Stimulated activated CD4-positive, alpha-beta T cell treated with anti-CD3 and anti-CD28 coated beads, TNF-alpha, amount 100 ng/mL, for 4 hours (primary cell): ENCODE measurements at regions not wholly inside any gene's neighbourhood (a gene's known extent, or its start where the extent isn't known, plus 50 kb on each side); places are given as distances from the start of the nearest gene placed in this dataset.
"Not testable (repeated sequence)": the region's sequence is repeated elsewhere in the genome, so short reads cannot be mapped to it uniquely, and the experiment has no call there.

ENCODE experiments used
- DNase-seq, 3 experiments: peaks; one replicate each; pipeline ENCODE4 v3.0.0-alpha.2; 2020; ENCODE audit warnings: low read depth in 3 of 3

DNA sequence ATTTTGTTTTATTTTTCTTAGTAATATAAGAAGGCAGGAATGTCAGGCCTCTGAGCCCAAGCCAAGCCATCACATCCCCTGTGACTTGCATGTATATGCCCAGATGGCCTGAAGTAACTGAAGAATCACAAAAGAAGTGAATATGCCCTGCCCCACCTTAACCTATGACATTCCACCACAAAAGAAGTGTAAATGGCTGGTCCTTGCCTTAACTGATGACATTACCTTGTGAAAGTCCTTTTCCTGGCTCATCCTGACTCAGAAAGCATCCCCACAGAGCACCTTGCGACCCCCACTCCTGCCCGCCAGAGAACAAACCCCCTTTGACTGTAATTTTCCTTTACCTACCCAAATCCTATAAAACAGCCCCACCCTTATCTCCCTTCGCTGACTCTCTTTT lies 406.2 kb upstream of the RORB start:
- not testable (repeated sequence) for DNase-seq

DNA sequence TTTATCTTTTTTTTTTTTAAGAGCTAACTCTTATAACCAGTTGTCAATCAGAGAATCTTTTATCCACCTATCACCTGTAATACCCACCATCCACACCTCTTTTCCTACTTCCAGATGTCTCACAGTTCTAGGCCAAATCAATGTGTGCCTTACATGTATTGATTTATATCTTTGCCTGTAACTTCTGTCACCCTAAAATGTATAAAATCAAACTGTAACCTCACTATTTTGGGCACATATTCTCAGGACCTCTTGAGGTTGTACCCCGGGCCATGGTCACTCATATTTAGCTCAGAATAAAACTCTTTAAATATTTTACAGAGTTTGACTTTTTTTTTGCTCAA lies 404.7 kb upstream of the RORB start:
- no peak for DNase-seq

- not testable (repeated sequence) for DNase-seq
These were observed 403.1 kb upstream of the RORB start for GRCh38 chr9:74094037-74094436.

GRCh38 chr9:74094766-74095165 lies 402.4 kb upstream of the RORB start:
- no peak for DNase-seq

DNA sequence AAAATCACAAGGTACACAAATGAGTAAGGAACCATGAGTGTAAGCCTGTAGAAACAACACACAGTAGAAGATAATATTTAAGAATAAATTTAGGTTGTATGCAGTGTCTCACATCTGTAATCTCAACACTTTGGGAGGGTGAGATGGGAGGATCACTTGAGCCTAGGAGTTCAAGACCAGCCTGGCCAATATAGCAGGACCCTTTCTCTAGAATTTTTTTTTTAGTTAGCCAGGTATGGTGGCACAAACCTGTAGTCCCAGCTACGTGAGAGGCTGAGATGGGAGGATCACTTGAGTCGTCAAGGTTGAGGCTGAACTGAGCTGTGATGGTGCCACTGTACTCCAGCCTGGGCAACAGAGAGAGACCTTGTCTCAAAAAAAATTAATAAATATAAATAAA lies 401.2 kb upstream of the RORB start:
- DNase-seq = no peak

DNA sequence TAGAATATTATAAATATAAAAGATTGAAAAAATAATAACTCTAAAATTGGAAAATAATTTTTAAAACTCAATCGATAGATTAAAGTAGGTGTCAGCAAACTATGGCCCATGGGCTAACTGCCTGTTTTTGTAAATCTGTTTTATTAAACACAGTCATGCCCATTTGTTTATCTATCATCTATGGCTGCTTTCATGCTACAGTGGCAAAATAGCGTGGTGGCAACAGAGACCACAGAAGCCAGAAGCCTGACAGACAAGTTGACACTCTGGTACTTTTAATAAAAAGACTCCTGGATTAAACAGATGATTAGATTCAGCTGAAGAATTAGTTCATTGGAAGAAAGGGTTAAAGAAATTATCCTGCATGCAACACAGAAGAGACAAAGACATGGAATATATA lies 400.7 kb upstream of the RORB start:
- no peak for DNase-seq

DNA sequence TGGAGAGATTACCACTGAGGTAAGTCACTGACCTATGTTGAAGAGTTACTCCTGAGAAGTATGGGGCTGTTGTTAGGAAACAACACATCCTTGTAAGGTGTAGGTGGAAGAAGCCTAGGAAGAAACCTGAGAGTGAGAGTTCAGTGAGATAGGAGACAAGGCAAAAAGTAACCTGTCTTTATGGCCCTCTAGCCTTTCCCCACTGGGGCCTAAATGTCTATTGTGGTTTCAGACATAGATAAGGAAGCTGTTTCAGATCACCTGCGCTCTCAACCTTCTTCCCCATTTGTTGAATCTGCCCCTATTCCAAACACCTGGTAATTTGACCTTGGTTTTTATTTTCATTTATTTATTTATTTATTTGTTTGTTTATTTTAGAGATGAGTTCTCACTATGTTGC lies 397.1 kb upstream of the RORB start:
- DNase-seq = no peak

DNA sequence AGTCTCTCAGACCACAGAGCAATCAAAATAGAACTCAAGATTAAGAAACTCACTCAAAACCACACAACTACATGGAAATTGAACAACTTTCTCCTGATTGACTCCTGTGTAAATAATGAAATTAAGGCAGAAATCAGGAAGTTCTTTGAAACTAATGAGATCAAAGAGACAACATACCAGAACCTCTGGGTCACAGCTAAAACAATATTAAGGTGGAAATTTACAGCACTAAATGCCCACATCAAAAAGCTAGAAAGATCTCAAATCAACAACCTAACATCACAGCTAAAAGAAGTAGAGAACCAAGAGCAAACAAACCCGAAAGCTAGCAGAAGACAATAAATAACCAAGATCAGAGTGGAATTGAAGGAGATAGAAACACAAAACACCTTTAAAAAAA lies 395.0 kb upstream of the RORB start:
- not testable (repeated sequence) for DNase-seq

GRCh38 chr9:74102702-74103101 lies 394.4 kb upstream of the RORB start:
- DNase-seq = no peak

DNA sequence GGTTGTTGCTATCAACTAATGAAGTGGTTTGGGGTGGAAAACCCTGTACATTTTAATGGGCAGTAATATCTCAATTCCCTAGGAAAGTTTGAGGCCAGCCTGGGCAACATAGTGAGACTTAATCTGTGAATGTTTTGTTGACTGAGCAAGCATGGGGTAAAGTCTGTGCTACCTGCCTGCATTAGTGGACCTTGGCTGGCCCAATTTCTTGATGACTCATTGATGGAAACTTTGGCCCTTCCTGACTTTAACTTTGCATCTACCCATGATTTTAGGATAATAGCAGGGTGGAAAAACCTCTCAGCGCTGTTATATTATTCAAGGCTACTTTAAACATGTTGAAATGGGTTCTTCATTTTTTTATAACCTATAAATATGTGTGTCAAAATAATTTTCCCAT lies 389.4 kb upstream of the RORB start:
- no peak for DNase-seq

DNA sequence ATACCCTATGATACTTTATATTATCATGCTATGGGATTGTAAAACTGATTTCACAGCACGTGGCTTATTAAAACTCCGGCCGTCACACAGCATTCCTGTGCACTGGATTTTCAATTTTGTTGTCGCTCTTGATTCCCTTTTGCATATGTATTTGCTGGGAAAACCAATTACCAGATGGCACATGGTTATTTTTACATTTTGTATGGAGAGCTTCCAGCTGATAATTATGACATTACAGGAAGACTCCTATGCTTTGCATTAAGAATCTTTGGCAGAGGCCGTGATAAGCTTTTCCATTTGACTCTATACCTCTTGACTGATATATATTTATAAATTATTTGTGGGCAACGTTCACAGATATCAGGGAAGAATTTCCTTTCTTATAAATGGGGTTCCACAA lies 381.2 kb upstream of the RORB start:
- no peak for DNase-seq

GRCh38 chr9:74117151-74117550 lies 380.0 kb upstream of the RORB start:
- no peak for DNase-seq

GRCh38 chr9:74117731-74118130 lies 379.4 kb upstream of the RORB start:
- DNase-seq = no peak

GRCh38 chr9:74120061-74120460 lies 377.1 kb upstream of the RORB start:
- no peak for DNase-seq

DNA sequence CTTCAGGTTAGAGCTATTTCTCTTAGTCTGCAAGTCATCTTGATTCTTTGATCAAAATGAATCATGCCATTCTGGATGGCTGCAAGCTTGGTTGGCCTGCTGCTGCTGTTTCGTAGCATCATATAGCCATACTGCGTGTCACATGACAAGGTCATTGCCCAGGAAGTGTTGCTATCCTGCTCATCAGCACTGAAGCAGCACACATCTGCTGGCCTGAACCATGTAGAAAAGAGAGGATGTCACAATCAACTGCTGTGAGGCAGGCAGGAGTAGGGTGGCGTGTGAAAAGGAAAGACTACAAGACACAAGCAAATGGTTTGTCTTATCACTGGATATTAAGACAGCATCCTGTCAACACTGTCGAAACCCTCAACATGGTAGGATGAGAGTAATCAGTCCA lies 376.7 kb upstream of the RORB start:
- DNase-seq = no peak

- no peak for DNase-seq
These were observed 374.9 kb upstream of the RORB start for GRCh38 chr9:74122216-74122615.

DNA sequence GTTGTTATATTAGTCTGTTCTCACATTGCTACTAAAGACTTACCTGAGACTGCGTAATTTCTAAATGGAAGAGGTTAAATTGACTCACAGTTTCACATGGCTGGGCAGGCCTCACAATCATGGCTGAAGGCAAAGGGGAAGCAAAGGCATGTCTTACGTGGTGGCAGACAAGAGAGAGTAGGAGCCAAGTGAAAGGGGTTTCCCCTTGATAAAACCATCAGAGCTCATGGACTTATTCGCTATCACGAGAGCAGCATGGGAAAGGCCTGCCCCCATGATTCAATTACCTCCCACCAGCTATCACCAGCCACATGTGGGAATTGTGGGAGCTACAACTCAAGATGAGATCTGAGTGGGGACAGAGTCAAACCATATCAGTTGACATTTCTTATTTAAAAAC lies 374.5 kb upstream of the RORB start:
- no peak for DNase-seq

- no peak for DNase-seq
These were observed 371.2 kb upstream of the RORB start for GRCh38 chr9:74125941-74126340.

- no peak for DNase-seq
These were observed 364.1 kb upstream of the RORB start for GRCh38 chr9:74132986-74133385.

- no peak for DNase-seq
These were observed 363.2 kb upstream of the RORB start for GRCh38 chr9:74133921-74134320.

- no peak for DNase-seq
These were observed 359.0 kb upstream of the RORB start for GRCh38 chr9:74138182-74138581.

GRCh38 chr9:74140141-74140540 lies 357.0 kb upstream of the RORB start:
- no peak for DNase-seq

GRCh38 chr9:74147906-74148305 lies 349.2 kb upstream of the RORB start:
- no peak for DNase-seq

DNA sequence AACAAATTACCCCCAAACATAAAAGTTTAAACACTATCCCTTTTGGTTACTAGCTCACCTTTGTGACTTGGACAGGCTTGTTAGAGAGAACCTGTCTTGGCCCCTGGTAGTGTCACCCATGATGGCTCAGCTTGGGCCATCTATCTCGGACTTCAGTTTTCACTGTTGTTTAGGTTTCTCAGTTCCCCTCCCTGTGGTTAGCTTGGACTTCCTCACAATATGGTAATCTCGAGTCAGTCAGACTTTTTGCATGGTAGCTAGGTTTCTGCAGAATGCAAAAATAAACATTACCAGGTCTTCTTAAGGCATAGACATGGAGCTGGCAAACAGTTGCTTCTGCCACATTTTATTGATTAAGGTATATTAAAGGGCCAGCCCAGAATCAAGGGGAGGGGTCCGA lies 324.3 kb upstream of the RORB start:
- DNase-seq = no peak

DNA sequence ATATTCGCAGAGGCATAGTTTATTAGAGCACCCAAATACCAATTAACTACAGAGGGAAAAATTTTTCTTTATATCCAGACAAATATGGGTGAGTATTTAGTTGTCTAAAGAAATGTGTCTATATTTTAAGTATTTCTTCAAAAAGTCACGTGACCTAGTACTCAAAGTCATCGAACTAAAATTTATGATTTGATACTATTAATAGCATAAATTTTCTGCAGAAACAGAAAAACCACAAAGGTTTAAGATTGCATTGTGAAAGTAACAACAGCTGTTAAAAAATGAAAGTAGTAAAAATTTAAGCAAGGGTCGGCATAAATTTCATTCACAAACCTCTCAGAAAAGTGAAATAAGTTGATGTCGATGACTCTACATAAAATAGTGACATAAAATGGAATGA lies 323.9 kb upstream of the RORB start:
- no peak for DNase-seq
